BE2C (cell line): ENCODE measurements at regions not wholly inside any gene's neighbourhood (a gene's known extent, or its start where the extent isn't known, plus 50 kb on each side); places are given as distances from the start of the nearest gene placed in this dataset.

Source experiments
- DNase-seq: peaks from one replicate; pipeline ENCODE4 v3.0.0-alpha.2; 2020
- H3K27me3 ChIP-seq: fragments of 250-450 bp; sonication (Bioruptor Pico); 2 replicates; pipeline ENCODE4 v1.5.1; 2020; ENCODE audit warnings: mild to moderate bottlenecking
- H3K36me3 ChIP-seq: fragments of 250-450 bp; sonication (Bioruptor Pico); 2 replicates; pipeline ENCODE4 v1.5.1; 2020; ENCODE audit warnings: mild to moderate bottlenecking
- H3K4me1 ChIP-seq: fragments of 250-450 bp; sonication (Bioruptor Pico); 2 replicates; pipeline ENCODE4 v1.5.1; 2020
- H3K4me3 ChIP-seq: 2 replicates; pipeline ENCODE4 v1.5.1; 2011; ENCODE audit warnings: low read depth, low read length
- H3K9me3 ChIP-seq: fragments of 250-450 bp; sonication (Bioruptor Pico); 2 replicates; pipeline ENCODE4 v1.5.1; 2020
- TF ChIP-seq, protein P1 (sequence below): IDR thresholded peaks from 2 replicates; pipeline ENCODE4 v1.5.1; 2012; ENCODE audit warnings: mild to moderate bottlenecking, low read depth, low read length

GRCh38 chr6:88361298-88361697 is 195.2 kb upstream of the CNR1 start:
- Histone ChIP-seq H3K4me3 (no peak overlapping the region), H3K27me3 (0 out of 2 replicates have a peak, but pooled peaks cover 2% of the 10 kb centered on the region), H3K4me1 (no peaks in the 10 kb centered on the region), H3K9me3 (no peaks in the 10 kb centered on the region), H3K36me3 (no peaks in the 10 kb centered on the region)
- no peak for DNase-seq
- TF ChIP-seq, protein P1, sequence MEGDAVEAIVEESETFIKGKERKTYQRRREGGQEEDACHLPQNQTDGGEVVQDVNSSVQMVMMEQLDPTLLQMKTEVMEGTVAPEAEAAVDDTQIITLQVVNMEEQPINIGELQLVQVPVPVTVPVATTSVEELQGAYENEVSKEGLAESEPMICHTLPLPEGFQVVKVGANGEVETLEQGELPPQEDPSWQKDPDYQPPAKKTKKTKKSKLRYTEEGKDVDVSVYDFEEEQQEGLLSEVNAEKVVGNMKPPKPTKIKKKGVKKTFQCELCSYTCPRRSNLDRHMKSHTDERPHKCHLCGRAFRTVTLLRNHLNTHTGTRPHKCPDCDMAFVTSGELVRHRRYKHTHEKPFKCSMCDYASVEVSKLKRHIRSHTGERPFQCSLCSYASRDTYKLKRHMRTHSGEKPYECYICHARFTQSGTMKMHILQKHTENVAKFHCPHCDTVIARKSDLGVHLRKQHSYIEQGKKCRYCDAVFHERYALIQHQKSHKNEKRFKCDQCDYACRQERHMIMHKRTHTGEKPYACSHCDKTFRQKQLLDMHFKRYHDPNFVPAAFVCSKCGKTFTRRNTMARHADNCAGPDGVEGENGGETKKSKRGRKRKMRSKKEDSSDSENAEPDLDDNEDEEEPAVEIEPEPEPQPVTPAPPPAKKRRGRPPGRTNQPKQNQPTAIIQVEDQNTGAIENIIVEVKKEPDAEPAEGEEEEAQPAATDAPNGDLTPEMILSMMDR, result no peak

DNA sequence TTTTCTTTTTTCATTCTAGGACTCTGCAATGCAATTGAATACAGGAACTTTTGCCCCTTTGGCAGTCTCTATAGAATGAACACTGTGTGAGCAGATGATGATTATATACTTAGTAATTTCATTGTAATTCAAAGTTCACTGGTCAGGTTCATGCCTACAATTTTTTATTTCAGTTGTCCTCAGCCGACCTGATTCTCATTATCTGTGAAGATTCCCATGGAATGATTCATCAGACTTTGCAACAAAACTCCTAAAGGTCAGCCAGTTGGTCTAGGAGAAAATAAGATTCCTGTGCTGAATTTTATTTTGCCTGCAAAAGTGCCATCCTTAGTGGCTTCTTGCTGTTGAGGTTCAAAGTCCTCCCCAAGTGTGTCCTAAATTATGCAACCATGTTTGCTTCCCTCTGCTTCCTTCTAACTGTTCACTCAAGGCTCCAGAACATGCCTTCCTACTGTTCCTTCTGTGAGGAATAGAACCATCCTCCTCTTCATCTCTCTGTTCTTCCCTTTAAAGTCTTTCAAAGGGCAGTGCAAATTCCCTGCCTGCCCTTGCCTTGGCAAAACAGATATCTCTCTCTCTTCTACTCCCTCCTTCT is 194.2 kb upstream of the CNR1 start:
- TF ChIP-seq, protein P1, result no peak
- Histone ChIP-seq H3K36me3 (no peaks in the 10 kb centered on the region), H3K27me3 (0 out of 2 replicates have a peak, but pooled peaks cover 2% of the 10 kb centered on the region), H3K4me1 (no peaks in the 10 kb centered on the region), H3K9me3 (no peaks in the 10 kb centered on the region), H3K4me3 (no peak overlapping the region)
- no peak for DNase-seq

GRCh38 chr6:88359530-88360202 is 193.5 kb upstream of the CNR1 start:
- TF ChIP-seq, protein P1, result no peak
- H3K9me3 ChIP-seq, result no peaks in the 10 kb centered on the region
- DNase-seq, result no peak

GRCh38 chr6:88358846-88359245 is 192.7 kb upstream of the CNR1 start:
- TF ChIP-seq, protein P1, result no peak
- H3K9me3 ChIP-seq, result no peaks in the 10 kb centered on the region
- H3K4me1 ChIP-seq, result no peaks in the 10 kb centered on the region
- no peak overlapping the region for H3K4me3 ChIP-seq
- 0 out of 2 replicates have a peak, but pooled peaks cover 2% of the 10 kb centered on the region for H3K27me3 ChIP-seq
- DNase-seq, result no peak
- no peaks in the 10 kb centered on the region for H3K36me3 ChIP-seq

More at GRCh38 chr6:88359530-88360202, 193.5 kb upstream of the CNR1 start:
- no peaks in the 10 kb centered on the region for H3K4me1 ChIP-seq
- 0 out of 2 replicates have a peak, but pooled peaks cover 2% of the 10 kb centered on the region for H3K27me3 ChIP-seq
- H3K4me3 ChIP-seq, result no peak overlapping the region
- H3K36me3 ChIP-seq, result no peaks in the 10 kb centered on the region

DNA sequence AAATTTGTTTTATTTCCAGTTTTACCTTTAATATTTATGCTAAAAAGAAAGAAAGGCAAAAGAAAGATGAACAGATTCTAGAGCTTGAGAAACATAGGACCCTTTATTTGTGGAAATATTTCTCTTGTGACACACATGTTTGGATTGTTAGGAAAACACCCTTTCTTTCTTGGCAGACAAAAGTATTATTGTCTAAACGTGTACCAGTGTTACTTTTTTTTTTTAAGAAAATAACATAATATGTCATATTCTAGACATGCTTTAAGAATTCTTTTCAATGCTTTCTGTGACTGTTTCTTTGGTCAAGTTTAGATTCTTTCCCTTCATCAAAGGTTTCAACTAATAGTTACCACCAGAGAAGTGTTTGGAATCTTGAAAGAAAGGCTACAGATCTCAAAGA is 183.4 kb upstream of the CNR1 start:
- DNase-seq, result no peak
- Histone ChIP-seq H3K36me3 (no peaks in the 10 kb centered on the region), H3K9me3 (no peaks in the 10 kb centered on the region), H3K4me1 (no peaks in the 10 kb centered on the region), H3K4me3 (no peak overlapping the region), H3K27me3 (no peaks in the 10 kb centered on the region)
- TF ChIP-seq, protein P1, result no peak

DNA sequence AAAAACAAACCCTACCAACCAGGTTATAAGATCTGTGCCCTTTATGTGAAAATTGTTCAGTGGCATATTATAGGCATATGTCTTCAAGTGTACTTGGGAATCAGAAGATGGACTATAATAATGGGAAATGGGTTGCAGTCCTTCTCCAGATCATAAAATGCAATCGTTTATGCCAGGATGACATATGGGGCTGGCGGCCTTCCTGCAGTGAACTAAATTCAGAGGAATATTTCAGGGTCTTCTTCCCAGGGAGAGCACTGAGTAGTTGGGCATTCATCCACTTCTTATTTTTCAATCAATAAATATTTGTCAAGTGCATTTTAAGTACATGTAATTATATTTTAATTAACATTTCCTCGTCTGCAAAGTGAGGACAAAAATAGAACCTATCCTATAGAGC is 176.2 kb upstream of the CNR1 start:
- Histone ChIP-seq H3K9me3 (no peaks in the 10 kb centered on the region), H3K27me3 (no peaks in the 10 kb centered on the region), H3K4me1 (no peaks in the 10 kb centered on the region), H3K36me3 (no peaks in the 10 kb centered on the region), H3K4me3 (no peak overlapping the region)
- no peak for DNase-seq
- TF ChIP-seq, protein P1, result no peak
